GM12874 (cell line): ENCODE measurements at regions not wholly inside any gene's neighbourhood (a gene's known extent, or its start where the extent isn't known, plus 50 kb on each side); places are given as distances from the start of the nearest gene placed in this dataset.

Source experiments
- CTCF ChIP-seq: IDR thresholded peaks from 2 replicates; pipeline ENCODE4 v1.5.1; 2011; ENCODE audit warnings: low read depth, mild to moderate bottlenecking, control low read depth, low read length, moderate library complexity; ENCODE audit not compliant: insufficient read depth

- TF ChIP-seq CTCF, result no peak
Measured at GRCh38 chr6:94813806-94814205, 763.5 kb upstream of the MANEA start.

GRCh38 chr6:94801344-94801743 lies 776.0 kb upstream of the MANEA start:
- no peak for TF ChIP-seq CTCF

DNA sequence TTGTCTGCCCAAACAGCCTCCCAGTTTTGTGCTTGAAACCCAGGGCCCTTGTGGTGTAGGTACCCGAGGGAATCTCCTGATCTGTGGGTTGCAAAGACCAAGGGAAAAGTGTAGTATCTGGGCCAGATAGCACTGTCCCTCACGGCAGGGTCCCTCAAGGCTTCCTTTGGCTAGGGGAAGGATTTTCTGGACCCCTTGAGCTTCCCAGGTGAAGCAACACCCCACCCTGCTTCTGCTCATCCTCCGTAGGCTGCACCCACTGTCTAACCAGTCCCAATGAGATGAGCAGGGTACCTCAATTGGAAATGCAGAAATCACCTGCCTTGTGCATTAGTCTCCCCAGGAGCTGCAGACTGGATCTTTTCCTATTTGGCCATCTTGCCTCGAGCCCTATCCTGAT lies 791.8 kb upstream of the MANEA start:
- no peak for TF ChIP-seq CTCF

DNA sequence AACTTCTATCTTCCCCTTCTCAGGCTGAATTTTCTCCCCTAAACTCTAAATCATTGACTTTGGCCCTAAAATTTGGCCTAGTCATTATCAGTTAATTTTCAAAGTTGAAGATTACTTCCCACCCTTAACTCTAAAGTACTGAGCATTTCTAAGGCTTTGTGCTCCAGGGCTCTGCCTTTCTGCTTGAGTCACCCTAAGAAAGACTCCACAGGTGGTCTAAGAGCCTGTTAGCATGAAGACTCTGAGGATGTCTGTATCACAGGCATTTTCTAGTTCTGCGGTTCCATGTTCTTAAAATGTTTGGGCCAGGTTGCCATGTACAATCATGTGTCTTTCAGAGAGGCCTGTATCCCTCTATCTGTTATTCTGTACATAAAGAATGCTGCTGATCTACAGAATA lies 808.1 kb upstream of the MANEA start:
- TF ChIP-seq CTCF, result no peak

GRCh38 chr6:94751641-94752329 lies 825.5 kb upstream of the MANEA start:
- no peak for TF ChIP-seq CTCF

GRCh38 chr6:94736236-94736635 lies 841.1 kb upstream of the MANEA start:
- TF ChIP-seq CTCF, result no peak

- TF ChIP-seq CTCF, result no peak
Measured at GRCh38 chr6:94735270-94735669, 842.1 kb upstream of the MANEA start.
